ENCODE measurements at regions not wholly inside any gene's neighbourhood (a gene's known extent, or its start where the extent isn't known, plus 50 kb on each side); places are given as distances from the start of the nearest gene placed in this dataset.

- TF ChIP-seq TCF12 (IDR thresholded peaks at IDR 0.05; ENCODE audit: low read depth): no peak
- TF ChIP-seq FOXM1 (IDR thresholded peaks at IDR 0.05; ENCODE audit: borderline replicate concordance, low read depth): no peak
- no peak for TF ChIP-seq USF1 (IDR thresholded peaks at IDR 0.05)
- TF ChIP-seq REST (IDR thresholded peaks at IDR 0.05; ENCODE audit: low read depth): no peak
Observed at GRCh38 chr2:194723446-194723845, 933.6 kb upstream of the SLC39A10 start.

- TF ChIP-seq USF1 (IDR thresholded peaks at IDR 0.05): no peak
- no peak for TF ChIP-seq NFIC (IDR thresholded peaks at IDR 0.05)
- TF ChIP-seq TEAD4 (IDR thresholded peaks at IDR 0.05): no peak
- TF ChIP-seq TCF12 (IDR thresholded peaks at IDR 0.05; ENCODE audit: low read depth): no peak
- no peak for TF ChIP-seq MAX (IDR thresholded peaks at IDR 0.05)
- TF ChIP-seq TAF1 (IDR thresholded peaks at IDR 0.05; ENCODE audit: low read depth): no peak
- TF ChIP-seq EGR1 (IDR thresholded peaks at IDR 0.05): no peak
- no peak for TF ChIP-seq ZBTB7A (IDR thresholded peaks at IDR 0.05; ENCODE audit: low read depth)
- no peak for TF ChIP-seq REST (IDR thresholded peaks at IDR 0.05; ENCODE audit: low read depth)
- no peak for TF ChIP-seq YY1 (IDR thresholded peaks at IDR 0.05; ENCODE audit: low read depth)
- no peak for TF ChIP-seq CEBPB (IDR thresholded peaks at IDR 0.05)
- TF ChIP-seq RAD21 (IDR thresholded peaks at IDR 0.05; ENCODE audit: low read depth): no peak
- no peak for TF ChIP-seq EP300 (IDR thresholded peaks at IDR 0.05; ENCODE audit: borderline replicate concordance)
- no peak for TF ChIP-seq FOXM1 (IDR thresholded peaks at IDR 0.05; ENCODE audit: borderline replicate concordance, low read depth)
- no peak for TF ChIP-seq CREB1 (IDR thresholded peaks at IDR 0.05; ENCODE audit: low read depth)
Observed at GRCh38 chr2:194721227-194721626, 935.8 kb upstream of the SLC39A10 start.

- TF ChIP-seq EGR1 (IDR thresholded peaks at IDR 0.05) (no peak), CREB1 (IDR thresholded peaks at IDR 0.05; ENCODE audit: low read depth) (no peak), CEBPB (IDR thresholded peaks at IDR 0.05) (no peak), TCF12 (IDR thresholded peaks at IDR 0.05; ENCODE audit: low read depth) (no peak), MAX (IDR thresholded peaks at IDR 0.05) (no peak), NFIC (IDR thresholded peaks at IDR 0.05) (no peak), REST (IDR thresholded peaks at IDR 0.05; ENCODE audit: low read depth) (no peak), EP300 (IDR thresholded peaks at IDR 0.05; ENCODE audit: borderline replicate concordance) (no peak), FOXM1 (IDR thresholded peaks at IDR 0.05; ENCODE audit: borderline replicate concordance, low read depth) (no peak), YY1 (IDR thresholded peaks at IDR 0.05; ENCODE audit: low read depth) (no peak), TEAD4 (IDR thresholded peaks at IDR 0.05) (no peak), USF1 (IDR thresholded peaks at IDR 0.05) (no peak), TAF1 (IDR thresholded peaks at IDR 0.05; ENCODE audit: low read depth) (no peak), ZBTB7A (IDR thresholded peaks at IDR 0.05; ENCODE audit: low read depth) (no peak), RAD21 (IDR thresholded peaks at IDR 0.05; ENCODE audit: low read depth) (no peak)
Observed at GRCh38 chr2:194720462-194720861, 936.6 kb upstream of the SLC39A10 start.

- no peak for TF ChIP-seq TAF1 (IDR thresholded peaks at IDR 0.05; ENCODE audit: low read depth)
- no peak for TF ChIP-seq FOXM1 (IDR thresholded peaks at IDR 0.05; ENCODE audit: borderline replicate concordance, low read depth)
- no peak for TF ChIP-seq EP300 (IDR thresholded peaks at IDR 0.05; ENCODE audit: borderline replicate concordance)
- TF ChIP-seq NFIC (IDR thresholded peaks at IDR 0.05): no peak
- no peak for TF ChIP-seq YY1 (IDR thresholded peaks at IDR 0.05; ENCODE audit: low read depth)
- no peak for TF ChIP-seq EGR1 (IDR thresholded peaks at IDR 0.05)
- TF ChIP-seq CEBPB (IDR thresholded peaks at IDR 0.05): no peak
- no peak for TF ChIP-seq ZBTB7A (IDR thresholded peaks at IDR 0.05; ENCODE audit: low read depth)
- TF ChIP-seq TCF12 (IDR thresholded peaks at IDR 0.05; ENCODE audit: low read depth): no peak
- TF ChIP-seq CREB1 (IDR thresholded peaks at IDR 0.05; ENCODE audit: low read depth): no peak
- no peak for TF ChIP-seq MAX (IDR thresholded peaks at IDR 0.05)
- no peak for TF ChIP-seq TEAD4 (IDR thresholded peaks at IDR 0.05)
- TF ChIP-seq USF1 (IDR thresholded peaks at IDR 0.05): no peak
- TF ChIP-seq RAD21 (IDR thresholded peaks at IDR 0.05; ENCODE audit: low read depth): no peak
- no peak for TF ChIP-seq REST (IDR thresholded peaks at IDR 0.05; ENCODE audit: low read depth)
Observed at GRCh38 chr2:194718881-194719280, 938.1 kb upstream of the SLC39A10 start.
